GM19035 (cell line): ENCODE measurements at regions not wholly inside any gene's neighbourhood (a gene's known extent, or its start where the extent isn't known, plus 50 kb on each side); places are given as distances from the start of the nearest gene placed in this dataset.
A peak's percentile ranks its signal among the peaks of the same experiment; 100 is the strongest.
"Not testable (repeated sequence)": the region's sequence is repeated elsewhere in the genome, so short reads cannot be mapped to it uniquely, and the experiment has no call there.

Experiments
- ATAC-seq: cut with Tn5 transposase; IDR thresholded peaks from one replicate; pipeline ENCODE4 v1.9.1; 2021; ENCODE audit not compliant: unreplicated experiment

GRCh38 chr2:64277101-64277849 is 133.1 kb upstream of the PELI1 start:
- ATAC-seq, result no peak

GRCh38 chr2:64280812-64281211 is 136.6 kb upstream of the PELI1 start:
- not testable (repeated sequence) for ATAC-seq

- ATAC-seq, result no peak
These were observed 138.9 kb upstream of the PELI1 start for GRCh38 chr2:64283006-64283570.

- peak; percentile 96 for ATAC-seq
These were observed 139.6 kb upstream of the PELI1 start for GRCh38 chr2:64283641-64284361.

- ATAC-seq, result no peak
These were observed 140.5 kb upstream of the PELI1 start for GRCh38 chr2:64284751-64285150.

- ATAC-seq, result no peak
These were observed 143.1 kb upstream of the PELI1 start for GRCh38 chr2:64287202-64287740.

GRCh38 chr2:64288321-64289193 is 144.3 kb upstream of the PELI1 start:
- no peak for ATAC-seq

GRCh38 chr2:64289251-64289650 is 145.0 kb upstream of the PELI1 start:
- ATAC-seq, result no peak

GRCh38 chr2:64289737-64290136 is 145.5 kb upstream of the PELI1 start:
- ATAC-seq, result no peak

GRCh38 chr2:64291181-64291580 is 147.0 kb upstream of the PELI1 start:
- ATAC-seq, result no peak

- peak; percentile 79 for ATAC-seq
These were observed 151.3 kb upstream of the PELI1 start for GRCh38 chr2:64295326-64296139.

- ATAC-seq, result peak; percentile 19
These were observed 151.9 kb upstream of the PELI1 start for GRCh38 chr2:64296140-64296480.

GRCh38 chr2:64296695-64297346 is 152.6 kb upstream of the PELI1 start:
- ATAC-seq, result no peak

GRCh38 chr2:64298161-64298560 is 153.9 kb upstream of the PELI1 start:
- no peak for ATAC-seq

- ATAC-seq, result no peak
These were observed 153.9 kb upstream of the LGALSL start for GRCh38 chr2:64300066-64300465.

GRCh38 chr2:64303250-64303649 is 150.7 kb upstream of the LGALSL start:
- no peak for ATAC-seq

- no peak for ATAC-seq
These were observed 146.5 kb upstream of the LGALSL start for GRCh38 chr2:64307421-64307820.

GRCh38 chr2:64311191-64311910 is 142.6 kb upstream of the LGALSL start:
- ATAC-seq, result no peak
